Uterus (tissue), 3 donors: ENCODE measurements at regions not wholly inside any gene's neighbourhood (a gene's known extent, or its start where the extent isn't known, plus 50 kb on each side); places are given as distances from the start of the nearest gene placed in this dataset.

ENCODE experiments used
- DNase-seq, 2 donors: peaks; one replicate each; pipeline ENCODE4 v3.0.0-alpha.2; 2019 to 2020
- H3K27ac ChIP-seq, 2 donors: fragments of 200-600 bp; sonication (generic); 1 replicate in 1 of 2; 2 replicates in 1 of 2; pipeline ENCODE4 v1.5.1; 2016 to 2018
- H3K27me3 ChIP-seq, 2 donors: fragments of 200-600 bp; sonication (generic); one replicate each; pipeline ENCODE4 v1.5.1; 2018 to 2019; ENCODE audit warnings: control low read depth in 1 of 2
- H3K36me3 ChIP-seq, 2 donors: fragments of 200-600 bp; sonication (generic); one replicate each; pipeline ENCODE4 v1.5.1; 2019; ENCODE audit warnings: control low read depth in 1 of 2
- H3K4me1 ChIP-seq, 2 donors: fragments of 200-600 bp; sonication (generic); one replicate each; pipeline ENCODE4 v1.5.1; 2018 to 2019; ENCODE audit warnings: control low read depth in 1 of 2
- H3K4me3 ChIP-seq, 2 donors: fragments of 200-600 bp; sonication (generic); 1 replicate in 1 of 2; 2 replicates in 1 of 2; pipeline ENCODE4 v1.5.1; 2018 to 2019; ENCODE audit warnings: mild to moderate bottlenecking in 1 of 2
- H3K9me3 ChIP-seq, 2 donors: fragments of 200-600 bp; sonication (generic); one replicate each; pipeline ENCODE4 v1.5.1; 2019; ENCODE audit warnings: control low read depth in 1 of 2
- POLR2A ChIP-seq, 2 donors: fragments of 450-650 bp; IDR thresholded peaks; one replicate each; pipeline ENCODE4 v1.6.1; 2016; ENCODE audit warnings: antibody characterized with exemption in 2 of 2, mild to moderate bottlenecking in 1 of 2, moderate library complexity in 1 of 2
- intact Hi-C: fragments of 100-400 bp; cut with DNase I; formaldehyde crosslinking; loops from one replicate; pipeline ENCODE4 v1.15.1; 2023; ENCODE audit warnings: low total_unique reads
- TF ChIP-seq, protein P1 (sequence below), 4 experiments: fragments of 200-600 bp in 2 of 4; fragments of 450-650 bp in 2 of 4; sonication (generic) in 2 of 4; IDR thresholded peaks; one replicate each; pipeline ENCODE4 v1.5.1; 2016 to 2019; ENCODE audit warnings: antibody characterized with exemption in 4 of 4, mild to moderate bottlenecking in 2 of 4, moderate library complexity in 1 of 4
- donor health status: DM: yes; HTN: yes; CAD: no.

DNA sequence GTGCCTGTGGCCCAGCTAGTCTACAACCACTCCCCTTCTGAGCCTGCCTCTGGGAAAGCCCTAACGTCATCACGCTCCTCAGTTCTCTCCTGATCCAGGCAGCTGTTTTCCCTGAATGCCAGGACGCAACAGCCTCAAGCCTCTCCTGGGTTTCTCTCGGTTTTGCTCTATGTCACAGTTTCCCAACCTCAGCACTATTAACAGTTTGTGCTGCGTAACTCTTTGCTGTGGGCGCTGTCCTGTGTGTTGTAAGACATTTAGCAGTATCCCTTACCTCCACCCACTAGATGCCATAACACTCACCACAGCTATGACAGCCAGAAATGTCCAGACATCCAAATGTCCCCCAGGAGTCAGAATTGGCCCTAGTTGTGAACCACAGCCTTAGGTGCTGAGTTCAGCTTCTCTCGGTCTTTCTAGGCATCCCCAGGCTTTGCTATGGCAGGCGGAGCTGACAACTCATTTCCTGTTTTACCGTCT is 226.3 kb upstream of the NPVF start:
- Histone ChIP-seq H3K27me3 (no peaks in the 10 kb centered on the region), H3K36me3 (no peaks in the 10 kb centered on the region), H3K4me1 (no peaks in the 10 kb centered on the region), H3K9me3 (no peaks in the 10 kb centered on the region), H3K4me3 (no peak overlapping the region), H3K27ac (peak overlapping the region; percentile 3 to 81)
- intact Hi-C loops: no loop called here
- peak in 1 of 2 donors; percentile 34 for DNase-seq
- no peak for TF ChIP-seq POLR2A (IDR thresholded peaks at IDR 0.05)
- TF ChIP-seq, protein P1, sequence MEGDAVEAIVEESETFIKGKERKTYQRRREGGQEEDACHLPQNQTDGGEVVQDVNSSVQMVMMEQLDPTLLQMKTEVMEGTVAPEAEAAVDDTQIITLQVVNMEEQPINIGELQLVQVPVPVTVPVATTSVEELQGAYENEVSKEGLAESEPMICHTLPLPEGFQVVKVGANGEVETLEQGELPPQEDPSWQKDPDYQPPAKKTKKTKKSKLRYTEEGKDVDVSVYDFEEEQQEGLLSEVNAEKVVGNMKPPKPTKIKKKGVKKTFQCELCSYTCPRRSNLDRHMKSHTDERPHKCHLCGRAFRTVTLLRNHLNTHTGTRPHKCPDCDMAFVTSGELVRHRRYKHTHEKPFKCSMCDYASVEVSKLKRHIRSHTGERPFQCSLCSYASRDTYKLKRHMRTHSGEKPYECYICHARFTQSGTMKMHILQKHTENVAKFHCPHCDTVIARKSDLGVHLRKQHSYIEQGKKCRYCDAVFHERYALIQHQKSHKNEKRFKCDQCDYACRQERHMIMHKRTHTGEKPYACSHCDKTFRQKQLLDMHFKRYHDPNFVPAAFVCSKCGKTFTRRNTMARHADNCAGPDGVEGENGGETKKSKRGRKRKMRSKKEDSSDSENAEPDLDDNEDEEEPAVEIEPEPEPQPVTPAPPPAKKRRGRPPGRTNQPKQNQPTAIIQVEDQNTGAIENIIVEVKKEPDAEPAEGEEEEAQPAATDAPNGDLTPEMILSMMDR (IDR thresholded peaks at IDR 0.05): no peak

DNA sequence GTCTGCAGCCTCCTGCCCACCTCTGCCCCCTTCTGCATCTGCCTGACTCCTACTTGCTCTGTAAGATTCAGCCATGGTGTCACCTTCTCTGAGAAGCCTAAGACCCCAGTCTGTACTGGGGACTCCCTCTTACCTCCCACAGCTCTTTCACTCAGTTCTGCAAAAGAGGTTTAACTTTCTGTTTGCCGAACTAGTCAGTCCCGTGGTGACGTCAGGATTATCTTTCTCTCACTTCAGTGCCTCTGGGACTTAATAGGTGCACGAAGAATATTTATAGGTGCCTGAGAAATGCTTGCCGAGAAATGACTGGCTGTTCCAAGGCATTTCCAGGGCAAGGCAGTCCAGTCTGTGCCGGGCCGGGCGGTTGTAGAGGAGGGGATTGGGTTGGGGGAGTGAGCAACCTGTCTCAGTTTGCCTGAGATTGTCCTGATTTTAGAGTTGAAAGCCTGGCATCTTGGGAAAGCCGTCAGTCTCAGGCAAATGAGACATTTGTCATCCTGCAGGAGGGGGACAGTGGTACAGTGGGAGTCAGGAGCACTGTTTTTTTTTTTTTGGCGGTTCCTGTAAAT is 227.5 kb upstream of the NPVF start:
- TF ChIP-seq, protein P1 (IDR thresholded peaks at IDR 0.05): no peak
- TF ChIP-seq POLR2A (IDR thresholded peaks at IDR 0.05): no peak
- Histone ChIP-seq H3K27ac (peak overlapping the region; percentile 55 to 81), H3K9me3 (no peaks in the 10 kb centered on the region), H3K27me3 (no peaks in the 10 kb centered on the region), H3K4me1 (no peaks in the 10 kb centered on the region), H3K36me3 (no peaks in the 10 kb centered on the region), H3K4me3 (no peak overlapping the region)
- intact Hi-C loops: no loop called here
- DNase-seq: no peak

DNA sequence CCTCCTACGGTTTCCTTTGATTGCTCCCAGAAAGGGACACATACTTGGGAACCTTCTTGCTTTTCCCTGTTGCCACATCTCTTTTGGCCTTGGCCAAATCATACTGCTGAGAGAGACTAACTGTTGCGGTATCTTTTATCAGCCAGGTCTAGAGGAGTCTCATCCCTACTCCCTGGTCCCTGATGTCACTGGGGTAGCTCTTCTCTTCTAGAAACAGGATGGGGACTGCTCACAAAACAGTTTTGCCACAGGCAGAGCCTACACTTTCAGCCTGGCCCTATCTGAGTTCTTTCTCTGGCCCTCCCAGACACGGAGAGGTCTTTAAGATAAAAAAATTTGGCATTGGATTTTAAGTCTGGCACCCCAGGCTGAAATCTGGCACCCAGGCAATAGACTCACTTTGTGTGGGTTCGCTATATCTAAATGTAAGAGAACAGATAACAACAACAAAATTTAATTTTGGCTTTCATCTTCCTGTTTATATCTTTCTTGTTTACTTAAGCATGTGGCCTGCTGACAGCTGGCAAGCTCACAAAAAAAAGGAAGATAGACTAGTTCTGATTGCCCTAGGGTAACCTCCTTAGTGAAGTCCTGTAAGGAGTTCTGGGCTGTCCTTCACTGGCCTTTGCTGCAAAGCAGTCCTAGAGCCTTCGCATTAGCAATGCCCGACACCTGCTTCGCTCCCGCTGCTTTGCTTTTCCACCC is 228.3 kb upstream of the NPVF start:
- intact Hi-C loops: no loop called here
- H3K27ac ChIP-seq: peak overlapping the region; percentile 55 to 81
- no peaks in the 10 kb centered on the region for H3K9me3 ChIP-seq
- no peaks in the 10 kb centered on the region for H3K36me3 ChIP-seq
- no peak overlapping the region for H3K4me3 ChIP-seq
- peak; percentile 36 to 72 for DNase-seq
- TF ChIP-seq, protein P1 (IDR thresholded peaks at IDR 0.05): no peak
- TF ChIP-seq POLR2A (IDR thresholded peaks at IDR 0.05): no peak
- H3K27me3 ChIP-seq: no peaks in the 10 kb centered on the region
- H3K4me1 ChIP-seq: no peaks in the 10 kb centered on the region

DNA sequence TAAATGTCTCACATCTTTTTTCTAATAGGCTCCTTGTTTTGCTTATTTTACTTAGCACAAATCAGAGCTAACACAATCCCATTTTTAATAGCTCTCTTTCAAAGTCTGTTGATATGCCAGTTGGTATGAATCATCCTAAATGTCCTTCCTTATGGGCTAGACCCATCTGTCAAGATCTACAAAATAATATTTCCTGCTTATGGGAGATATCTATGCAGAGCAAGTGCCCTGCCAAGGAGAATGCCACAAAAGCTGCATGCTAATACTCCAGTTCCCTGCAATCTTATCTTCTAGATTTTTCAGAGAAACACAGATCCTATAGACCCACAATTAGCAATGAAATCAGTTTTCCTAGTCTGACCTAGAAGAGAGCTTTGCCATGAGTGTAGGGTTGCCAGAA is 230.8 kb upstream of the NPVF start:
- no peak for DNase-seq
- TF ChIP-seq, protein P1 (IDR thresholded peaks at IDR 0.05): no peak
- no peak for TF ChIP-seq POLR2A (IDR thresholded peaks at IDR 0.05)
- no peaks in the 10 kb centered on the region for H3K36me3 ChIP-seq
- H3K27ac ChIP-seq: peak overlapping the region in 1 of 2 donors; percentile 48
- H3K9me3 ChIP-seq: no peaks in the 10 kb centered on the region
- H3K4me1 ChIP-seq: no peaks in the 10 kb centered on the region
- no peaks in the 10 kb centered on the region for H3K27me3 ChIP-seq
- no peak overlapping the region for H3K4me3 ChIP-seq
- intact Hi-C loops: no loop called here

DNA sequence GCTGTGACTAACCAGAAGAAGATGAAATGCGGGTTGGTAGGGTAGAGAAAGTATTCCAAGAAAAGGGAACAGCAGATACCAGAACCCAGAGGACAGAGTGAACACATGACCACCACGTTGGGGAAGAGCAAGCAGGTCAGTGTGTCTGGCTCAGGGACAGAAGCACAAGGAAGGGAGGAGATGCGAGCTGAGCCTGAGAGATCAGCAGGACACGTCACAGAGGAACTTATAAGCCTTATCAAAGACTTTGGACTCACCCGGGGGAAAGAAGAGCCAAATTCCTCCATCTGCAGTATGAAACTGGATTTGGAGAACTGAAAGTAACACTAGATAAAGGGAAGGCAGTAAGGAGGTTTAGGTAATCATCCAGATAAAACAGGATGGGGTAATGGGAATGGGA is 232.1 kb upstream of the NPVF start:
- no peak for DNase-seq
- H3K27me3 ChIP-seq: no peaks in the 10 kb centered on the region
- H3K9me3 ChIP-seq: no peaks in the 10 kb centered on the region
- H3K36me3 ChIP-seq: no peaks in the 10 kb centered on the region
- intact Hi-C loops: no loop called here
- H3K4me1 ChIP-seq: no peaks in the 10 kb centered on the region
- no peak overlapping the region for H3K4me3 ChIP-seq
- no peak overlapping the region for H3K27ac ChIP-seq
- TF ChIP-seq, protein P1 (IDR thresholded peaks at IDR 0.05): no peak
- no peak for TF ChIP-seq POLR2A (IDR thresholded peaks at IDR 0.05)
